CD4-positive, alpha-beta T cell treated with Interferon alpha-2 for 1 hour (primary cell): ENCODE measurements at regions not wholly inside any gene's neighbourhood (a gene's known extent, or its start where the extent isn't known, plus 50 kb on each side); places are given as distances from the start of the nearest gene placed in this dataset.

Experiments used
- DNase-seq, 2 donors: peaks; one replicate each; pipeline ENCODE4 v3.0.0-alpha.2; 2020 to 2022

- DNase-seq = no peak
These were observed 157.4 kb downstream of the CAAP1 start for GRCh38 chr9:26735160-26735559.

DNA sequence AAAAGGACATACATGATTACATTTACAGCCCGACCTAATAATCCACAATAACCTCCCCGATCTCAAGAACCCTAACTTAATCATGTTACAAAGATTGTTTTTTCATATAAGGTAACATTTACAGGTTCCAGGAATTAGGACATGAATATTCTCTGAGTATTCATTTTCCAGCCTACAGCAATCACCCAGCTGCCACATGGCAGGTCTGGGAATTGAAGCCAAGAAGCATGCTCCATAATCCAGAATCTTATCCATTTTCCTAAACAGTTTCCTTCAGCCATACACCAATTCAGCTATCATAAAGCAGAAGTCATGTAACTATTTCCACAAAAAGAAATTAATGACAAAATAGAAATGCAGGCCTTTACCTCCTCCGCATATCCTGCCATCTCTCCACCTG, 163.4 kb downstream of the CAAP1 start:
- no peak for DNase-seq

- DNase-seq = no peak
These were observed 165.1 kb downstream of the CAAP1 start for GRCh38 chr9:26727471-26727870.

DNA sequence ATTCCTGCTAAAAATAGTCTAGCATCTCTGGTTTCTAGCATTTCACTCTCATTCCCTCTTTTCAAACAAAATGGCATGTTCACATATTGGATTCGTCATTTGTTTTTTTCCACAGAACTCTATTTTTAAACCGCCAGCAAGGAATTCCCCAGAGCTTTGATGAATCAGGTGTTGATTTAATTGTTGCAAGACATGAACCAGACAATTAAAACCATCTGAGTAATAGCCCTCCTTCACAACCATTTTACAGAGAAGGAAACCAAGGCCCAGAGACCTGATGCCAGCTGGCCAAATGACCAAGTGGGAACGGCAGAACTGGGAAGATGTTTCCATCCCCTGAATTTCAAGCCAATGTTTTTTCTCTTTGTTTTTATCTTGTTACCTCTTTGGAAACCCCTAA, 167.0 kb downstream of the CAAP1 start:
- no peak for DNase-seq

GRCh38 chr9:26723486-26723885, 169.1 kb downstream of the CAAP1 start:
- DNase-seq = no peak

GRCh38 chr9:26722755-26723154, 169.8 kb downstream of the CAAP1 start:
- DNase-seq = no peak

DNA sequence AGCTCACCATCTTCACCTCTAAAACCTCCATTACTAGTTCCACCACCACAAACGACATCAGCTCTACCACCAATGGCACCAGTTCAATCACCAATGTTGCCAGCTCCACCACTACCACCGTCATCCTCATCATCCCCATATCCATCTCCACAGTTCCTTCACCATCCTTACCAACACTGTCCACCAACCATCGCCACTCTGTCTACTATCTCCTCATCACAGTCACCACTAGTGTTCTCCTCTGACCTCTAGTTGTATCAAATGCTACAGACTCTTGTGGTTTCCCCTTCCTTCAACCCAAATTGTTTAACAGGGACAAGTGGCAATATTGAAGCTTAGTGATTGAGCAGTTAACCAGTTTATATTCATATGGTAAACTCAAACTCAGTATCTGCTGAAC, 182.6 kb downstream of the CAAP1 start:
- DNase-seq = no peak

DNA sequence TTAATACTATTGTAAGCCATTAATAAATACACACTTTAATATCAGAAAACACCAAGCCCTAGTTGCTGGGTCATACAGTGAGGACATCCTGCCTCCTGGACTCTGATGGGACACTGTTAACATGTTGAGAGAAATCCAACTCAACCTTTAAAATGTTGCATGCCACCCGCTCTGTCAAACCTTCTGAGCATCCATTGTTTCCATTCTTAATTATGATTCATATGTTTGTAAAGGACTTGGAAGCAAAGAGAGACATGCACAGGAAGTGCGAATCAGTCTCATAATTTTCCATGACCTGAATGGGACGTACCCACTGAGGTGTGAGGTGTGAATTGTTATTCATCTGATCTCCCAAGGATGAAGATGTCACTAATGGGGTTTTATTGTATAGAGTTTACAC, 186.4 kb downstream of the CAAP1 start:
- DNase-seq = no peak

DNA sequence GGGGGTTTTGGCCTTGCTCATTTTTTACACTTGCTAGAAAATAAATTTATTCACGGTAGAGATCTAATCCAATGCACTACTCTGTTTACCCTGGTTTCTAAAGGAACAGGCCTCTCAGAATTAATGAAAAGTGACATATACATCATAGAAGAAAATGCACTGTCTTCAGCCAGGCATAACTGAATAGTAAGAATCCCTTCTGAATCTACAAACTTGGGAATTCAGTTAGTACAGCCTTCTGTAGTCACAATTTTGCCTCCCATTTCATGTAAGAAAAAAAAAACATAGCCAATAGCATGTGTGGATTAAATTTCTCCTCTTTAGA, 197.3 kb downstream of the CAAP1 start:
- DNase-seq = no peak

- no peak for DNase-seq
These were observed 198.0 kb downstream of the CAAP1 start for GRCh38 chr9:26694381-26695297.

GRCh38 chr9:26689041-26689440, 203.6 kb downstream of the CAAP1 start:
- DNase-seq = no peak

DNA sequence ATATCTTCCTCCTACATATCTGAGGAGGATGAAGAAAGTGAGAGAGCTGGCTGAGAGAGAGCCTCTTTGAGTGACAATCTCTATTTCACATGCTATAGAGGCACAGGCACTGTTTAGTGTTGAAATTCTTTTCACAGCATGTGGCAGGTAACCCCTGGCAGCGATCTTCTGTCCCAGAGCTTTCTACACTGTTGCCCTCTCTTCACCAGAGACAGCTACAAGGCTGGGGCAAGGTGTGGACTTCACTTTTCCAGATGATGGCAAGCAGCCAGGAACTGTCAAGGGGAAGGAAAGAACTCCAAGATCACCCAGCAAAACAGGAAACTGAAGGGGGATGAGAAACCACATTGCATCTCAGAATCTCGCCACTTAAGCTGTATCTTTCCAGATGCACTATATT, 205.2 kb downstream of the CAAP1 start:
- no peak for DNase-seq

DNA sequence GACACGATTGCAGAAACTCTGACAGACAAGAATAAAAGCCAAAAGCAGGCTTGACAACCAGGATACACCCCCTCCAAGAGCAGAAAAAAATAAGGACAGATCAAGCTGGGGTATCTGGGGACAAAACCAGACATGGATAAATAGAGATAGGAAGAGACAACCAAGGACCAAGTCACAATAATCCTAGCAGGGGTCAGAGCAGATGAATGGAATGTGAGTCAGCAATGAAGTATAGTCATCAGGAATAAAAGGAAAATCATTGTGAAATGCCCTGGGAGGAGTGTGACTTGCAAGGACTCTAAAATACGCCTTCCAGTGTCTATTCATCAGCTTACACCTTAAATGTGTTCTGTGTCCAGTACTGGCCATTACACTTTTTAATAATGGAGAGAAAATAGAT, 206.8 kb downstream of the CAAP1 start:
- no peak for DNase-seq

- DNase-seq = no peak
These were observed 208.6 kb downstream of the CAAP1 start for GRCh38 chr9:26684029-26684428.

- DNase-seq = no peak
These were observed 209.7 kb downstream of the CAAP1 start for GRCh38 chr9:26682796-26683496.

- DNase-seq = no peak
These were observed 210.6 kb downstream of the CAAP1 start for GRCh38 chr9:26682041-26682440.

GRCh38 chr9:26677965-26678706, 214.5 kb downstream of the CAAP1 start:
- DNase-seq = no peak

DNA sequence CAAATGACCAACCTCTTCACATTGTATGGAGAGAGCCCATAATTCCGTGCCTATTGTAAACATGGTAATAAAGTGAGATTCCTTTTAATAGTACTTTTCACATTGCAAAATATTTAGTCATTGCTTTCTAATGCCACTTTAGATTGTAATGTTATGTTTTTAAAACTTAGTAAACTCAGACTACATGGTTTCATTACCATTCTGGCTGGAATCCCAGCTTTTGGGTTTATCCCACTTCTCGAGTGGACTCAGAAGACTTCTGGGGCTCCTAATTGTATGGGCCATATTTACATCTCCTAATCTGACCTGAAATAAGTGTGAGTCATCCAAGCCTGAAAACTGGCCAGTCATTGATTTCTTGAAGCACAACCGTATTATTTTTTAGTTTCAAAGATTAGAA, 217.6 kb downstream of the CAAP1 start:
- DNase-seq = no peak

DNA sequence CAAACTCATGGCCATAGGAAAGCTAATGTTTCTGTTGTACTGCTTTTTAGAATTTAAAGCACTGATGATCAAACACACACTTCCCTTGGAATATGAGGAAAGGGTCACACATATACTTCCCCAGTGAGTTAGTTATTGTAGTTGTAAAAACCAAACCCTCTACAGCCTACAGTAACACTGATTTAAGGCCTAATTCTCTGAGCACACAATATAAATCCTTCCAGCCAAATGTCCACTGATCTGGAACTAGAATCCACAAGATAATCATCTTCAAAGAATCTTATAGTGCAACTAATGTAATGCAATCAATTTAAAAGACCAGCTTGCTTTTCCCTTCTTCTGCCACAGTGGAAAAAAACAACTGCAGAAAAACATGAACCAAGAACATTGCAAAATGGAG, 219.3 kb downstream of the CAAP1 start:
- DNase-seq = no peak

DNA sequence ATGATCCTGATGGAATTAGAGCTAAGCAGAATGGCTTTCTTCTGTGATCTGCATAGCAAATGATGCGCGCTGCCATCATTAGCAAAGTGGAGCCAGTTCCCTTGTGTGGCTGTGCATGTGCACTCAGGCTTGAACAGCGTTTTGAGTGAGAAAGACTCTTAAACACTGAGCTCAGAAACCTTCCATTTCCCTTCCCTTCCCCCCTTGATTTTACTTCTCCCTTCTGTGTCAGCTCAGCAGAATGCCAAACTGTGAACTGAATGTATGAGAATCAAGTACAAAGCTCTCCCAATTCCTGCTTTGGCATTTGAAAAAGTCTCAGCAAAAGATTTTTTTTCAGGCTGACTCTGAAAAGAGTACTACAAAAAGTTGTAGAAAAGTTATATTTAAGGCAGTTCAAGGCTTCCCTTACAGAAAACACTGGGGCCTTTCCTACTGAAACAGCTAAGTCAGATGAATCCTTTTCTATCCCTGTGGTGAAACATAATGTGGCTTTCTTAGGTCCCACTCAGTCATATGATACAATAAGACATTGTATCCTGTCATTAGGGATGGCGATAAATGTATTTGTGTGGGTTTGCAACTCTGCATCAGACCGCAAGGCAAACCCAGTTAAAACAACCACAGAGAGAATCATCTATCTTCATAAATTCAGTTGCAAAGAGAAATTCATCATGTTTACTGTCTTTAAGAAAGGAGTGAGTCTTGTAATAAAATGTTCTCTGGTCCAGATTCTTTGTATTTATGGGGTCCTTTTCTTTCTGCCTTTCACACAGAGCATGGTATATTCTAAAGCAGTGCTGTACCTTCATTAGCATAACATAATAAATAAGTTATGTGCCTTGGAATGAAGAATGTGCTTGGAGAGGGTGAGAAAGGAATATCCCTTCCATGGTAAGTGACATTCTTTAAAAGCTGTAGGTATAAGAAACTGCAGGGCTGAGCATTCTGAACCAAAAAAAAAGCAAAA, 222.6 kb downstream of the CAAP1 start:
- DNase-seq = no peak

DNA sequence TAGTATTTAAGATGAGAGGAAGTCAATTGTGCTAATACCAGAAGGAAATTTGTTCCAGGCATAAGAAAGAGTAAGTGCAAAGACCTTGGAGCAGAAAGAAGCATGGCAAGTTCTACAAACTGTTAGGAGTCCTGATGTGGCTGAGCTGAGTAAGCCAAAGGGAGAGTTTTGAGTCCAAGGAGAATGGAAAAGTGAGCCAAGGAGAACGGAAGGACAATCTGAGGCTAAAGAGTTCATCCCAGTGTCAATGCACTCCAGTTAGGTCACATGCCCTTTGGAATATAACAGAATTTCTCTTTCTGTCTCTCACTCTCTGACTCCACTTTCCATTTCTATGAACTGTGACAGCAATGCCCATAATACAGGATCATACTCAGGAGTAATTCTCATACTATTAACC, 224.7 kb downstream of the CAAP1 start:
- no peak for DNase-seq

GRCh38 chr9:26665666-26666065, 226.9 kb downstream of the CAAP1 start:
- no peak for DNase-seq
